Ammon's horn (tissue), 1 donor: ENCODE measurements at regions not wholly inside any gene's neighbourhood (a gene's known extent, or its start where the extent isn't known, plus 50 kb on each side); places are given as distances from the start of the nearest gene placed in this dataset.
"Not testable (repeated sequence)": the region's sequence is repeated elsewhere in the genome, so short reads cannot be mapped to it uniquely, and the experiment has no call there.

Experiments used
- DNase-seq: peaks from one replicate; pipeline ENCODE4 v3.0.0-alpha.2; 2016; ENCODE audit warnings: low spot score

DNA sequence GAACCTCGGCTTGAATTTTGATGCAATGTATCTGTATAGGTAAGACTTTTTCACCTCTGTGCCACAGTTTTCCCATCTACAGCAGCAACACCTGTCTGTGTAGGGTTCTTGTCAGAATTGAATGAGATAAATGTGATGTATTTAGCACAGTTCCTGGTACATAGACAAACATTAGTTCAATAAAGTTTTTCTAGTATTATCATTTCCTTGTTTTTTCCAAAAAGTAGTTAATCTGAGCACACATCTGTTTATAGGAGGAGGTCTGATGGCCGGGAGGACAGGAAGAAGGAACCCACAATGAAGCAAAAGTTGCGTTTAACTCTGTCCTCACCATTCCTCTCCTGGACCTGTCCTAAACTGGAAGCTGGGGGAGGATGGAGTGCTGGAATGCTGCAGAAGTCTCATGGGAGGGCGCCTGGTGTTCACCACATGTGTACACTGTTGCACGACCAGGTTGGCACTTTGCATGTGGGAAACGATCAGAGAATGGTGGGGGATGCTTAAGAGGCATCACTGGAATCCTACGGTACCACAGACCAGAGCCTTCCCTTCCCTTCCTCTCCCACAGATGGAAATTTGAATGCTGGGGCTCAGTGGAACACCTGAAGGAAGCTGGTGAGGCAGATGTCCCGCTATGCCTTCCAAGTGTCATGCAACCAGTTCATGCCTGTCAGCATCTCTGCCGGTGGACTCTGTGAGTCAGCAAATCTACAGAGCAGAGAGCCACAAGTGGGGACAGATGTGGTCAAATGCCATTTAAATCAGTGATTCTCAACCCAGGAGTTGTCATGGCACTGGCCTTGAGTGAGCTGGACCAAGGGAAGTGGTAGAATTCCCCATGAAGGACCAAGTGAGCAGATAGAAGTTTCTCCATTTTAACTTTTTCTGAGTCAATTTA is 315.6 kb downstream of the DLEU7 start:
- DNase-seq = peak; percentile 37

DNA sequence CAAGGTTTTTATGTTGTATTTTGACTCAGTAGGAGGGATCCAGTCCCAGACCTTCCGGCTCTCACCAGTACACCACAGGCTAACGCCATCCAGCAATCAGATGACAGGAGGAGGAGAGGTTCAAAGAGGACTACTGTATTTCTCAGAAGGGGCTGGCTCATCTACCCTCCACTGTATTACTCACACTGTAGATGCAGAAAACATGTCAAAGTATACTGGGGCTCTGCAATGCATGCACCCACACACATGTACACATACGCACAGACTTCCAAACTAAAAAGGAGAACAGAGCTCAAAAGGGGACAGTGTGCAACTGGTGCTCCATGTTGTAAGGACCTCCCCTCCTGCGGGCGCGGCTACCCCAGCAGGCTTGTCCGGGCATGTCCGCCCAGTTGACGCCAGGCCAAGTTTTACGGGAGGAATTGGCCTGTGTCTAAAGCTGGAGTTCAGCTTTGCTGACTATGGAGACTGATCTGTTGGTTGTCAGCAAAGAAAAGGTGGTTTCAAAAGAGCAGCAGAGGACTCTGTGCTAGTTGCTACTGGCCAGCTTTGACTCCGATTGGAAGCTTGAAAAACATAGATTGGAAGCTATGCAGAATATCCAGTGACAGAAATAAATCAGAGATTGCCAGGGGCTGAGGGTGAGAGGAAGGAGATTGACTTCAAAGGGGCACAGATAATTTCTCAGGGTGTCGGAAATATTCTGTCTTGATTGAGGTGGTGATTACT is 314.2 kb downstream of the DLEU7 start:
- peak; percentile 86 for DNase-seq

DNA sequence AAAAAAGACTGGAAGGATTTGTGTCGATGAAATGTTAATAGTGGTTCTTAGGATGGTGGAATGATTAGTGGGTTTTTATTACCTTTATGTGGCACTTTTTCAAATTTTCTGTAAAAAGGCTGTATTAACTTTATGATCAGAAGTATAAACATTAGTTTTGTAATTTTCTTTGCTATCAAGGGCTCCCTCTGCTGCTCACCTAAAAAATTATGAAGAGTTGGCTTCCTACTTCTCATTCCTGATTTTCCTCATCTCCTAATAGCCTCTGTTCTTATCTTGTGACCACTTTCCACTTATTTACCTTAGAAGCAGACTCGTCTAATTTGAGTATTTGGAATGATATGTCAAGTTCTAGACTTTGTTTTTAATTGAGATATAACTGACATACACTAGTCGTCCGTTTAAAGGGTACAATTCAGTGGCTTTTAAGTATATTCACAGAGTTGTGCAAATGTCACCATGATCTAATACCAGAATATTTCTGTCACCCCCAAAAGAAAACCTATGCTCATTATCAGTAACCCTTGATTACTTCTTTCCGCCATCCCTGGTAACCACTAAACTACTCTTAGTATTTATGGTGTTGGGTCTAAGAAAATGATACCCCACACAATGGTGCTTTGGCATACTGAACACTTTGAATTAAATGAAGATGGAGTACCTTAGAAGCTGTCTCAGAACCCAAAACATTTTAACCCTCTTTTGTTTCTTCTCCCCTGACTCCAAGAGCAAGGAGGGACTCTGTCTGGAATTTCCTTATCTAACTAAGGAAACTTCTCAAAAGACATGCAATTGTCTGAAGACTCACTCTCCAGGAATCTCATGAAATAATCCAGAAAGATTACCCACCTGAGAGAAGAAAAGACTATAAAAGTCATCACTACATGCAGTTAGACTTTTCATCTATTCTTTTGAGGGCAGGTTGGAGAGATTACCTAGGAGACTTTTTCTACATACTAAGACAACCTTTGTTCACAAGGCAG is 311.3 kb downstream of the DLEU7 start:
- DNase-seq = peak; percentile 29

DNA sequence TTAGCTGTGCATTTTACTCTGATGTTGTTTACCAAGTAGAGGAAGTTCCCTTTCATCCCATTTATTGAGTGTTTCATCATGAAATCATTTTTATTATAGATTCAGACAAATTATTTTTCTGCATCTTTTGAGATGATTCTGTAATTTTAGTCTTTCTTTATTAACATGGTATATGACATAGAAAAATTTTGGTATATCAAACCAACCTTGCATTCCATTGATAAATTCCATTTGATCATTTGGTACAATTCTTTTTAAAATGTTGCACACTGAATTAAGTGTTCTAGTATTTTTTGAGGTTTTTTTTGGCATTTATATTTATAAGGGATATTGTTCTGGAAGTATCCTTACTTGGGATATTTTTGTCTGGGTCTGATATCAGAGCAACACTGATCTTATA is 308.4 kb downstream of the DLEU7 start:
- DNase-seq = no peak

DNA sequence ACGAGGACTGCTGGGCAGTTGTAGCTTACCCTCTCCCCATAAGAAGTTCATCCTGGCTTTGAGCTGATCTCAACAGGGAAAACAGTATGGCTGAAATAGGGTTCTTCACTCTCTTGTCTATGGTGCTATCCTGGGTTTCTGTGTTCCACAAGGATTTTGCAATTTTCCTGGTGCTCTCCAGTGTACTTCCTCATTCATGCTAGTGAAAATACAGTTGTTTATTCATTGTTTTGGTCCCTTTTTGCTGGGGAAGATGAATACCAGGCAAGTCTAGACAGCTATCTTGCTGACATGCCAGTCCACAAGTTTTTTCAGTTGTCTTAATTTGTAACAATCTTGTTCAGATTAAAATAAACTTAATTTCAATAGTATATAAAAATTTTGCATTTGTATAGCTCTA is 306.5 kb downstream of the DLEU7 start:
- no peak for DNase-seq

DNA sequence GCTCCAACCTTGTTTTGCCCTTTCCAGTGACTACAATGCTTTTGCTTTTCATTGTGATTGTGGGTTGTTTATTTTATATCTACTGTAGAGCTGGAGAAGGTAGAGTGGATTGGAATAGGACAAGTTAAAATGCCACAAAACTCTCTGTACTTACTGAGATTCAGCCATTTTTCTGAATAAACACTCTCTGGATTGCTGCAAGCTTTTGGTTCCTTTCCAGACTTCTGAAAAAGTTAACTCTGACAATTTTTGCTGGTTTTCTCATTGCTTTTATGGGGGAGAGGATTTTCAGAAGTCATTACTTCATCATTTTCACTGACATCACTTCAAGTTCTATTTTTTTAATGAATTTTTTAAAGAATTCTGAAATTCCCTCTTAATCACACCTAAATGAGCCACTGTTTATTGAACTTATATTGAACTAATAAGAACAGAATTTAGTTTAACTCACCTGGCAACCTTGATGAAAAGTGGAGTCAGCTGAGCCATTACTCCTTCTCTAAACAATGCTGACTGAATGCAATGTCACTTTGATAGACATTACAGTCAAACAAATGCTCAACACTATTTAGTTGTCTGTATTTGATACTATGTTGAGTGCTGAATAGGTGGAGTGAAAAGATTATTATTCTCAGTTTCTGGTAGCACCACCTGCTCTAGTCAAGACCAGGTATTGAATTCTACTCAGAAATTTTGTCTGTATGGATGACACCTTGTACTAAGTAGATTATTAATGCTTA is 303.5 kb downstream of the DLEU7 start:
- no peak for DNase-seq

DNA sequence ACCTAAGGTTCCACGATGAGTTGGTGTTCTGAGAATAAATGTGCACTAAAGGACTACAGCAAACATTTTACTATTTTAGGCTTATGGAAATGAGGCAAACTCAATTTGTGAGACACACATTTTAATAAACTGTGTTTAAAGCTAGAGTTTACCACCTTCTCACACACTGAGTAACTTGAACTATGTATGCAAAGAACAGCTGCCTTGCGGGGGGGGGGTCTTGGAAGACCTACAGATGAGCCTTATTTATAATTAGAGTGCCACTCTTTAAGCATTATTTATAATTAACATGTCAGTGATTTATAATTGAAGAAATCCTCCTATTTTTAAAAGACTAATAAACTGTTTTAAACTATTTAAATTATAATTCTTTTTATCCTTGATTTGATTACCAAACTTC is 300.4 kb downstream of the DLEU7 start:
- DNase-seq = no peak

DNA sequence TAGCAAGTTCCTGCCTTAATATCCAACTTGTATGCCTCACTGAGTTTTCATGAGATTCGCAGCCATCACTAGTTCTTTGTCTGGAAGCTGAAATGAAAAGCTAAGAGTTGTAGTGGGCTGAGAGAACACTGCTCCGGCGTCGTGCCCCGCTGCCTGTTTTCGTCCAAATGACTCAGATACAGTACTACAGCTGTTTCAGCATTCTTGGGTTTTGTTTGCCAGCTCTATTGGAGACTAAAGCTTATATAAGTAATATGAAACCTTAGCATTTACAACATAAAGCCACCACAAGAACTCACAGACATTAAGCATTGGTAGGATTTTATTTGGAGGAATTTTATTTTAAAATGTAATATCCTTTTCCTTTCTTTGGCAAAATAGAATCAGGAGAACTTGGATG is 299.7 kb downstream of the DLEU7 start:
- DNase-seq = peak; percentile 36

DNA sequence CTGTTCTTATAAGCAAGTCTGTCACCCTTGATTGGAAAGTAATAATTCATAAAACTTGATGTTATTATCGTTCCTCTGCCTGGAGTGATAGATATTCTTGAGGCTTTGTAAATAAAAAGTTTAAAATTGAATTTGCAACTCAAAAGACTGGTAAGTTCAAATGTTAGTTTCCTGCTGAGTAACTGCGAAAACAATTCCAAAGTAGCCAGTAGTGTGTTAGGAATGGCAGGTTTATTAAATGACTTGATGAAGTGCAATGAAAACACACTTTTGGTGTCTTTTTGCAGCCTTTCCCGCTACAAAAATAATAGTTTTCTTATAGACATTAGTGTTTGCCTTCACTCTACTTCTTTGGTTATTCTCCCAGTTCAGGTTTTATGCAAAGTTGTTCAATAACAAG is 299.3 kb downstream of the DLEU7 start:
- no peak for DNase-seq

DNA sequence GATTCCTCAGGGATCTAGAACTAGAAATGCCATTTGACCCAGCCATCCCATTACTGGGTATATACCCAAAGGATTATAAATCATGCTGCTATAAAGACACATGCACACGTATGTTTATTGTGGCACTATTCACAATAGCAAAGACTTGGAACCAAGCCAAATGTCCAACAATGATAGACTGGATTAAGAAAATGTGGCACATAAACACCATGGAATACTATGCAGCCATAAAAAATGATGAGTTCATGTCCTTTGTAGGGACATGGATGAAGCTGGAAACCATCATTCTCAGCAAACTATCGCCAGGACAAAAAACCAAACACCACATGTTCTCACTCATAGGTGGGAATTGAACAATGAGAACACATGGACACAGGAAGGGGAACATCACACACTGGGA is 296.3 kb downstream of the DLEU7 start:
- DNase-seq = not testable (repeated sequence)

DNA sequence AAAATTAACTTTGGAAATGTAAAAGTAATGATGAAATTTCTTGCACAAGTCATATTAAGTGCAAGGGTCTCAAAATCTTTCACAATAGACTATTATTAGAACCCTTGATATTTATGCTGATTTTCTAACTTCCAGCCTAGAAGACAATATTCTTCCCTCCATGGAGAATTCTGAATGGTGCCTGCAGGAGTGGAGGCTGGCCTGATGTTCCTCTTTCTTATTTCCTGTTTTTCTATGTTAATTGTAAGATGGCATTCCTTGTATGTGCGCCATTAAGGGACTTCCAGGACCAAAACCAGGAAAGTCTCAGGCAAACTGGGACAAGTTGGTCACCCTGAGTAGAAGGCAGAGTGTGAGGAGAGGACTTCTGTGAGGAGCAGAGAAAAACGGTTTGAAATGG is 294.9 kb downstream of the DLEU7 start:
- DNase-seq = no peak

DNA sequence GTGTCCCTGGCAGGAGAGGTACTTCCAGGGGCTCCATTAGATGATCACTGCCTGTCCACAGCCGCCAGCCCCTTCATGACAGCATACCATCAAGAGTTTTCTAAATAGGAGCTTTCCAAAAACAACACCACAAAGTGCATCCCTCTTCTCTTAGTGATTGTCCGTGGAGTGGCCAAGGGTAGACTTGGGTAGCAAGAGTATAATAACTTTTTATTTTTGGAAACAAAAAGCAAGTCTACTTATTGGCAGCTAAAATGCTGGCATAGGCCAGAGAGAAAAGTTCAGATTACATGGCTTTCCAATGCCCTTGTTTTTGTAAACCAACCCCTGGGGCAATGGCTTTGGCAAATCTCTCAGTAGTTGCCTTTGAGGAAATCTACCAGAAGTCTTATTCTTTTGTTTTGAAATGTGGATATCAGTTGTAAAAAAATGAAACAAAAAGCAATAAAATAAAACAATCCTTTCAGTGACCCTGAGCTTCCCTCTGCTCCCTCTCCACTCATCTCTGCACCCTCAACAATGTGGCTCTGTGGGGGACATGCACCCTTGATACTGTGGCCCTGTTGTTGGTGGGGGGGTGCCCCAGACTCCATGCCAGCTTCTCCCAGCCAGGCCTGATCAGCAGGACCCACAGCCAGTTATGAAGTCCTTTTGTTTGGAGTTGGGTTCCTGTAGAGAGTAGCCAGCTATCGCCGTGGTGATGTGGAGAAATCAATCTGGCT is 294.1 kb downstream of the DLEU7 start:
- no peak for DNase-seq

DNA sequence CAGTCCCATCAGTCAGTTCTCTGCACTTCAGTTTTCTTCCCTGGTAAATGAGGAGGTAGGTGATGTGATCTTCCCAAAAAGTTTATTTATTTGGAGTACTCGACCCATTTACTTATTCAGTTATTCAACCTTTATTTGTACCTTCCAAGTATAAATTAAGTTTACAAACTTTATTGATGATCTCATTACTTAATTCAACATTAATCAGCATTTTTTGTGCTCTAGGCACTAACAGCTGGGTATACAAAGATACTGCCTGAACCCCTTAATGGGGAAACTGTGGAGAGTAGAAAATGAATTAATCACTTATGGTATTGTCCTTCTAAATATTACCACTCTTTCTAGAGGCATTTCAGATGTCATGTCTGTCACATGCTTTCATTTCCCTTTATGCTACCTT is 293.3 kb downstream of the DLEU7 start:
- DNase-seq = no peak

DNA sequence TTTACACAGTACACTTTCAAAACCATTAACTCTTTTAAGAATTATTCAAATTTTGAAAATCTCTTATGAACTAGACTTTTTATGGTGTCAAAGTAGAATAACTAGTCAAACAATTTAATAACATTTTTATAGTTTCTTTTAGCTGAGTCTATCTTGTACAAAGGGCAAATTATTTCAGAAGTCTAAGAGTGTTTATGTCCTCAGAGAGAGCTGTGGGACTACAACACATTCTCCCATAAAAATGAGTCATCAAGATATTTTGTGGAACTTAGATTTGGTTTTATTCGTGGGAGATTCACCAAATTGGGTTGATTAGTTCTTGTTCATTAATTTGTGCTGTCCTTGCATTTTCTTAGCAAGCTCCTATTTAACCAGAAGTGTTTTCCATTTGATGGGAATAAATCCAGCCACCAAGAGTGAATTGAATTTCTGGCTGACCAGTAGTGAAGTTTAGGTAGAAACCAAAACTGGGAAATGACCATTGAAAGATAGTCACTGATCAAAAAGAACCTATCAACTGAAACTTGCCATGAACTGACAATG is 291.0 kb downstream of the DLEU7 start:
- no peak for DNase-seq

DNA sequence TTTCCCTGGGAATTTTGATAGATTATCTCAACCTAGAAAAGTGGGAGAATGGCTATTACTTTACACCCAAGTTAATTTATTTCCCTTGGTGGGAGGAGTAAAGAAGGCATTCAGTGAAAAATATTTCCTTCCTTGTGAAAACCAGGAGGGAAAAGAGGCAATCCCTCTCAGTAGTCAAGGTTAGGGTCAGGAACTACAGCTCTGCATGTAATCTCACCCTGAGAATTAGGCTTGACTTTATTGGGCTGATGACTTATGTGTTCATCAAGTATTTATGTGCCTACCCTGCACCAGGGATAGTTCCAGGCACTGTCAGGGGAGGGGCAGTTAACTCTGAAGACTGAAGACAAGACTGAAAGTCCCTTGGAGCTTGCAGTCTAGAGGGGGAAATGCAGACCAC is 281.8 kb downstream of the DLEU7 start:
- no peak for DNase-seq

DNA sequence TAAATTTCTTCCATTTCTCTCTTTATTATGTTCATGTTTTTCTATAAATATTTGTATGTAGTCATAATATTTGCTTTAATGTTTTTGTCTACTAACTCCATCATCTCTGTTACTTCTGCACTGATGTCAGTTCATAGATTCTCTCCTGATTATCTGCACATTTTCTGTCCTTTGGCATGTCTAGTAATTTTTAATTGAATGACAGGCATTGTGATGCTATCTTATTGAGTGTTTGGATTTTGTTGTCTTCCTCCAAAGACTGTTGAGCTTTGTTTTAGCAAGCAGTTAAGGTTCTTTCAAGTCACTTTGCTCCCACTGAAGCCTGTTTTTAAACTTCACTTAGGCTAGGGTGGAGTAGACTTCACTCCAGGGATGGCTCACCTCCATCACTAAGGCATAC is 276.8 kb downstream of the DLEU7 start:
- no peak for DNase-seq

DNA sequence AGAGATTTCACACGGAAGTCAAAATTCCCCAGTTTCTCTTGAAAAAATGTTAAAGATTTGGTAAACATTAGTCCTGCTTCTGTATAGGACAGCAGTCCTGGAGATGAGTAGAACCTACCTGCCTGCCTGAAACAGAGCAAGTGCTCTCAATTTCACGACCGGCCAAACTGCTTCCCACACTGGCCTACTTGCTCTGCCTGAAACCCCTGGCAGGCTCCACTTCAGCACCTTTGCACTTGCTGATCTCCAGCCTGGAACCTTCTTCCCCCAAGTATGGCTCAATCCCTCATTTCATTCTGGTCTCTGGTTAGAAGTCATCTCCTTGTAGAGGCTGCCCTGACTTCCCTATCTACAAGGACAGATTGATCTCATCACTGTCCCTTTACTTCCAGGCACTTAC is 271.4 kb downstream of the DLEU7 start:
- no peak for DNase-seq

DNA sequence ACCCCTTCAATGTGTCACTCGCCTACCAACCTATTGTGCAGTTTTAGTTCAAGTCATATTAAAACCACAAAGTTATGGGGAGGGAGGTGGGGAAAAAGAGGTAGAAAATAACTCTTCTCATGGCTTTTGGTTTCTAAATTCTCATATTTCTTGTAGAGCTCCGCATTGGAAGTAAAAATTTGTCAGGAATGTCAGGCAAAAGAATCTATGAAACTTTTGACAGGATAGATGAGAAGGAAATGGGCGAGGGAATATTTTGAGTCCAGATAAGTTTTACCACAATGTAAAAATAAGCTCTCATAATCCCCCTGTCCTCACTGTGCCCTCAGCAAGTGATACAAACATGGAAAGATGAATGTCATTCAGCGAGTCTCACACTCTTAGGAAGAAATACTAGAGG is 270.4 kb downstream of the DLEU7 start:
- DNase-seq = no peak

DNA sequence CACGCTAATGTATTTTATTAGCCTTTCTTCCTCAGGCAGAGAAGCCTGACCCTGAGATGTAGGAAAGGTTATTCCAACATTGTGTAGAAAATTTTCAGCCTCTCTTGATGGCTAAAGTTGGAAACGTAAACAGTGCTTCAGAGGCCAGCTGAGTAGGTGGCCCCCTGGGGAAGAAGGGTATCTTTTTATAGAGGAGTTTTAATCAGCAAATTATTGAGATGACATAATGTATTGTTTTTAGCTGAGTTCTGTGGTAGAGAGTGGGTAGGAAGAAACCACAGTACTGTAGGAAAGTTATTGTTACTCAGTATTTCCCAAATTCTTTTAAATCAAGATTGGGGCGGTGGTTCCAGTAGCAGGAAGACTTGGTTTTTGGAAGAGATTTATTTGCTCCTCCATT is 268.8 kb downstream of the DLEU7 start:
- DNase-seq = no peak

DNA sequence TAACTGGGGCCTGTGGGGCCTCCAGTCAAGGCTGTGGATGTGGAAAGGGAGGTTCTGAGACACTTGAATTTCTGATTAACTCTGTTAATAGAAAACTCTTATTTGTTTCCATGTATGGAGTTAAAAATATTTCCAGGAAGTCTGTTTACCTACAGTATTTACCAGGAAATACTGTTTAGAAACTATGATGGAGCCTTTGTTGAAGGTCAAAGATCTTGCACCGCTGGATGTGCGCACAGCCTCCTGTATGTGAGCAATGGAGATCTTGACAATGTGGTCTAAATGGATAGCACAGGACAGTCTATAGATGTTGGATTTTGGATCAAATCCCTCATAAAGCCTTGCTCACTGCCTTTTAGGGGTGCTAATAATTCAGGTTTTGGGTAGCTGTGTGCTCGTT is 268.4 kb downstream of the DLEU7 start:
- no peak for DNase-seq

DNA sequence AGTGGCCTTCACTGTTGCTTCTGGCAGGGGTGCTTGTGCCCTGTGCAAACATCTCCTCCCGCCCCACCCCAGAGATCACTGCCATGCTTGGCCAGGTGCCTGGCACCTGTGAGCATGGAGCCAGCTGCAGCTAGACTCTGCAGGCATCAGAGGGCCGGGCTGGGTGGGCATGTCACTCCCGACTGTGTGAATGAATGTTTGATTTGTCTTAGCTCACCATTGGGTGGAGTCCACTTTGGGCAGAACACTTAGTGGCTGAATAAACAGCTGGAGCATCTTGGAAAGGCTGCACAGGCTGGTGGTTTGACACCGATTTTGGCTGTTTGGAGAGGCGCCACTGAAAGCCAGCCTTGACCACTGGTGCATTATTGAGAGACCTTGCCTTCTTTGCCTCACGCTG is 267.3 kb downstream of the DLEU7 start:
- no peak for DNase-seq
